ENCODE measurements at regions not wholly inside any gene's neighbourhood (a gene's known extent, or its start where the extent isn't known, plus 50 kb on each side); places are given as distances from the start of the nearest gene placed in this dataset.

DNA sequence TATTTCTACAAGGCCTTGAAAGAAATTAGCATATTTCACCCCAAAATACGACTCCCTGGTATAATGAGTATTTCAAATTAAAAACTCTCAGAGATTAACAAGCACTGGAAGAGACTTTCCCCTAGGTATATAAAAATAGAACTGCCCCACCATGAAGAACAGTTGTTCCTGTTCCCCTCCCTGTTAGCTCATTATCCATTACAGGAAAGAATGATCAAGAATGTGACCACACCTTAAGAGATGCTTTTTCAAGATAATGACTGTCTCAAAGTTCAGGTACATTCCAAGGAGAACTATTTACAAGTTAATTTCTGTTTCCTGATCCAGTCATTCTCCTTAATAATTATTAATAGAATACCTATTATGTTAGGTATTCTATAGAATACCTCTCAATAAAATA is 1220.6 kb upstream of the CDH2 start:
- TF ChIP-seq, protein P1, sequence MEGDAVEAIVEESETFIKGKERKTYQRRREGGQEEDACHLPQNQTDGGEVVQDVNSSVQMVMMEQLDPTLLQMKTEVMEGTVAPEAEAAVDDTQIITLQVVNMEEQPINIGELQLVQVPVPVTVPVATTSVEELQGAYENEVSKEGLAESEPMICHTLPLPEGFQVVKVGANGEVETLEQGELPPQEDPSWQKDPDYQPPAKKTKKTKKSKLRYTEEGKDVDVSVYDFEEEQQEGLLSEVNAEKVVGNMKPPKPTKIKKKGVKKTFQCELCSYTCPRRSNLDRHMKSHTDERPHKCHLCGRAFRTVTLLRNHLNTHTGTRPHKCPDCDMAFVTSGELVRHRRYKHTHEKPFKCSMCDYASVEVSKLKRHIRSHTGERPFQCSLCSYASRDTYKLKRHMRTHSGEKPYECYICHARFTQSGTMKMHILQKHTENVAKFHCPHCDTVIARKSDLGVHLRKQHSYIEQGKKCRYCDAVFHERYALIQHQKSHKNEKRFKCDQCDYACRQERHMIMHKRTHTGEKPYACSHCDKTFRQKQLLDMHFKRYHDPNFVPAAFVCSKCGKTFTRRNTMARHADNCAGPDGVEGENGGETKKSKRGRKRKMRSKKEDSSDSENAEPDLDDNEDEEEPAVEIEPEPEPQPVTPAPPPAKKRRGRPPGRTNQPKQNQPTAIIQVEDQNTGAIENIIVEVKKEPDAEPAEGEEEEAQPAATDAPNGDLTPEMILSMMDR (IDR thresholded peaks at IDR 0.05), result no peak

- TF ChIP-seq, protein P1 (IDR thresholded peaks at IDR 0.05), result no peak
These were observed 1206.7 kb upstream of the CDH2 start for GRCh38 chr18:29383311-29384273.

- TF ChIP-seq, protein P1 (IDR thresholded peaks at IDR 0.05), result no peak
These were observed 1201.8 kb upstream of the CDH2 start for GRCh38 chr18:29378651-29379136.

DNA sequence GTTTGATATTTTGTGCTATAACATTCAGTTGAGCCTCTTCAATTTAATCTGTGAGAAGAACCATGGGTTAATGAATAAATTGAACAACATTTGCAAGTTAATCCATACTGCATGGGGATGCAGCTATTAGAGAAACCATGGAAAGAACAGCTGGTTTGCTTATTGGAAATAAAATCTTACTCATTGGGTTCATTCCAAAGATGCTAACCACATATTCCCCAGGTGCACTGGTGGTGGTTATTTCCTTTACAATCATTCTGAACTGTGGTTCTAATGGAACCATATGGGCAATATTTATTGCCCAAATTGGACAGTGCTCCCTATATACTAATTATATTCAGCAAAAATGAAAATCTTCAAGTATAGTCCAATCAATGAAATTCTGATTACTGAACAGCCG is 1200.4 kb upstream of the CDH2 start:
- TF ChIP-seq, protein P1 (IDR thresholded peaks at IDR 0.05), result no peak

DNA sequence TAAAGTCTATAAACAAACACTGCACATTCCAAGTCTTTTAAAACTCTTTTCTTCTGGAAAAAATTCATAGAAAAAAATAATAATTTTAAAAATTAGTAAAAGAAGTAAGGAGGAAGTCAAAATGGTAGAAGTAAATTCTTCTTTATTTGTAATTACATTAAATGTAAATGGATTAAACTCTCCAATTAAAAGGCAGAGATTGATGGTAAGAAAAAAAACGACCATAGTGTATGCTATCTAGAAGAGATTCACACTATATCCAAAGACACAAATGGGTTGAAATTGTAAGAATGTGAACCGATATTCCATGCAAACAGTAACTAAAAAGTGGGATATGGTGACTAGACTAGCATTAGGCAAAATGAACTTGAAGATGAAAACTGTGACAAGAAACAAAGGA is 1196.1 kb upstream of the CDH2 start:
- TF ChIP-seq, protein P1 (IDR thresholded peaks at IDR 0.05), result no peak

DNA sequence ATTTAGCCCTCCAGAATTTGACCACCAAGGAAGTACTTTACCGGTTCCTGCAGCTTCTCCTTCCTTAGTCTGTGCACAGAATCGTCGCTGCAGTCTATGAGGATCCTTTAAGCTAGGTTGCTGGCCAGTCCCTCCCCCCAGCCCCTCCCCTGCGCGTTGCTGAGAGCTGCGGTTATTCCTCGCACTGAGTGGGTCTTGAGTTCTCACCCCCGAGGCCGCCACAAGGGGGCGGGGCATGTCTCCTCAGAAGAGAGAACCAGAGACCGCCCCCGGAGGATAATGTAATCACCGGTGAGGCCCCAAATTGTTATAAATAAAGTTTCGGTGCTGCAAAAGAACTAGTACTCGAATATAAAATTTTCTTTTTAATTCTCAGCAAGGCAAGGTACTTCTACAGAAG is 1184.9 kb upstream of the CDH2 start:
- TF ChIP-seq, protein P1 (IDR thresholded peaks at IDR 0.05), result peak; percentile 35

- TF ChIP-seq, protein P1 (IDR thresholded peaks at IDR 0.05), result no peak
These were observed 1174.2 kb upstream of the CDH2 start for GRCh38 chr18:29351171-29351570.
